ENCODE measurements at regions not wholly inside any gene's neighbourhood (a gene's known extent, or its start where the extent isn't known, plus 50 kb on each side); places are given as distances from the start of the nearest gene placed in this dataset.

- TF ChIP-seq, protein P1, sequence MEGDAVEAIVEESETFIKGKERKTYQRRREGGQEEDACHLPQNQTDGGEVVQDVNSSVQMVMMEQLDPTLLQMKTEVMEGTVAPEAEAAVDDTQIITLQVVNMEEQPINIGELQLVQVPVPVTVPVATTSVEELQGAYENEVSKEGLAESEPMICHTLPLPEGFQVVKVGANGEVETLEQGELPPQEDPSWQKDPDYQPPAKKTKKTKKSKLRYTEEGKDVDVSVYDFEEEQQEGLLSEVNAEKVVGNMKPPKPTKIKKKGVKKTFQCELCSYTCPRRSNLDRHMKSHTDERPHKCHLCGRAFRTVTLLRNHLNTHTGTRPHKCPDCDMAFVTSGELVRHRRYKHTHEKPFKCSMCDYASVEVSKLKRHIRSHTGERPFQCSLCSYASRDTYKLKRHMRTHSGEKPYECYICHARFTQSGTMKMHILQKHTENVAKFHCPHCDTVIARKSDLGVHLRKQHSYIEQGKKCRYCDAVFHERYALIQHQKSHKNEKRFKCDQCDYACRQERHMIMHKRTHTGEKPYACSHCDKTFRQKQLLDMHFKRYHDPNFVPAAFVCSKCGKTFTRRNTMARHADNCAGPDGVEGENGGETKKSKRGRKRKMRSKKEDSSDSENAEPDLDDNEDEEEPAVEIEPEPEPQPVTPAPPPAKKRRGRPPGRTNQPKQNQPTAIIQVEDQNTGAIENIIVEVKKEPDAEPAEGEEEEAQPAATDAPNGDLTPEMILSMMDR (IDR thresholded peaks at IDR 0.05) = no peak
- no peak for TF ChIP-seq POLR2A (IDR thresholded peaks at IDR 0.05)
Measured at GRCh38 chr2:82740527-82740926, 1718.6 kb downstream of the SUCLG1 start.
